ENCODE measurements at regions not wholly inside any gene's neighbourhood (a gene's known extent, or its start where the extent isn't known, plus 50 kb on each side); places are given as distances from the start of the nearest gene placed in this dataset.

DNA sequence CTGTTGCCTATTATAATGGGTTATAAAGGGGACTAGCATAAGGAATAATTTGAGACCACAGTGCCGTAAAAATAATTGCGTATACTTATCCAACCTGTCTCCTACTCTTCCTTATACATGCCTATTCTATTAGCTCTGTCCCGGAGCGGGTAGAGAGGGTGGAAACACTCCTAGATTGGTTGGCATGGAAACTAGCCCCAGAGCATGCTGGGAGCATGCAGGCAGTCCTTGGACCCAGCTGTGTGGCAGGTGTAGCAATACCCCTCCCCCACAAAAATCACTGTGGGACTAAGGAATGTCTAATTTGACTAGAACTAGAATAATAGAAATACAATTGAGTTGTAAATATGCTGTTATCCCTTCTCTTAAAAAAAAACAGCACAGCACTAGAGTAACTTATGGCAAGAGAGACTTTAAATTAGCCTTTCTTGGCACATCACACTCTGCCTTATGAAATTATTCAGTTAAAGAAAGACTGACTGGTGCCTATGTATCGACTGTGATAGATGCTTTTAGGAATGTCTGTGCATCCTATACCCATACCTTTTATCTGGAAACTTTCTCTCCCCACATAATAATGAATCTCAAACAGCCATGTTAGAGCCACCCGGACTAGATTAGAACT is 244.0 kb upstream of the DAAM1 start:
- DNase-seq (ENCODE audit: low read depth in 1 of 2, low spot score in 1 of 2): no peak

DNA sequence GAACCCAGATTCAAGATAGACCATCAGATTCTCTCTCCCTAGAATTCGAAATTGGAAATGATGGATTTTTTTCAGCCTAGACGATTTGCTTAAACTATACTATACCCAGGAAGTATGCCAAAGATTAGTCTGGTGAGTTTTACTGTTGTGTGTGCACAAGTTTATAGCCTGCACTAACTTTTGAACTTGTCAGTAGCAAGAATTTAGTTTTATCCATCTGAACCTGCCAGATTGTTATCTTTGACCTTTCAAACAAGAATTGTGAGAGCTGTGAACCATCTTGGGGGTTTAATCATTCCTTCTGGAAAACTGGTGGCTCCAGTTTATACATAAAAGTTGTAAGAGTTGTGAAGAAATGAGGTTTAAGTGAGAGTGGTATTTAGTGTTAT is 243.5 kb upstream of the DAAM1 start:
- DNase-seq (ENCODE audit: low read depth in 1 of 2, low spot score in 1 of 2): no peak

GRCh38 chr14:58946431-58946830 is 242.0 kb upstream of the DAAM1 start:
- no peak for DNase-seq (ENCODE audit: low read depth in 1 of 2, low spot score in 1 of 2)

- no peak for DNase-seq (ENCODE audit: low read depth in 1 of 2, low spot score in 1 of 2)
These were observed 241.3 kb upstream of the DAAM1 start for GRCh38 chr14:58947156-58947555.

DNA sequence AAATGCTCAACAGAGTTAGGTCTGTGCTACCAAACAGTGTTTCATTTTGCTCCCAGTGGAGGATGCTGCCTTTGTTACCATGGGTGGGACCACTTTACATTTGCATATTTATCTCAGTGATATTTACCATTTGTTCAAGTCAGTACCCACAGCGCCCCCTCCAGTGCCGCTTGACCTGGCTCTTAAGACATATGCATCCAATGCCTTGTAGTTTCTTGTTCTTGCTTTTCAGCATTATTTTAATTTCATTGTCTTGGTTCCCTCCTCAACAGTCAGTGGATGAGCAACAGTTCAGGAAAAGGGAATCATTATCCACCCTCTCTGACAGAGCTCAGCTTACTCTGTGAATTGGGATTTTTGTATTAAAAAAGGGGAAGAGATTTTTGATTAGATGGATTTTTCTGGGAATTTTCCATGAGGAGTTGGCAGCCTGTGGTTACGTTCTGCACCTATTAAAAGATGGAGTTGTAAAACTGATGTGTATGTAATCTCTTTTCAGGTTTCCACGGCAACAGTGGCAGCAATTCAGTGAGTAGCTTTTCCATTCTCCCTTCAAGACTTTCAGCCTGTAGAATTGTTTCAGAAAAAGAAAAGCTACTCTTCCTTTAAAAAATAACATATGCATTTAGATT is 240.5 kb upstream of the DAAM1 start:
- DNase-seq (ENCODE audit: low read depth in 1 of 2, low spot score in 1 of 2): no peak

GRCh38 chr14:58950555-58950954 is 237.9 kb upstream of the DAAM1 start:
- no peak for DNase-seq (ENCODE audit: low read depth in 1 of 2, low spot score in 1 of 2)

DNA sequence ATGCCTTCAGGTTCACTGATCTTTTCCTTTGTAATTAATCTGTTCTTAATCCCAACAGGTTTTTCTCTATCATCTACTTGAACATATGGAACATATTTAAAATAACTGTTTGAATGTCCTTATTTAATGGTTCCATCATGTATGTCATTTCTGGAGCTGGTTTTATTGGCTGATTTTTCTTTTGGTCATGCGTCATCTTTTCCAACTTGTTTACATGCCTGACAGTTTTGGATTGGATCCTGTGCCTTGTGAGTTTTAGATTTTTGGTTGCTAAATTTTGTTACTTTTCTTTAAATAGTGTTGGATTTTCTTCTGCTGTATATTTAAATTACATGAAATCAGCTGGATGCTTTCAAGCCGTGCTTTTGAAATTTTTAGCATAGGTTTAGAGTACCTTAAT is 237.3 kb upstream of the DAAM1 start:
- no peak for DNase-seq (ENCODE audit: low read depth in 1 of 2, low spot score in 1 of 2)

DNA sequence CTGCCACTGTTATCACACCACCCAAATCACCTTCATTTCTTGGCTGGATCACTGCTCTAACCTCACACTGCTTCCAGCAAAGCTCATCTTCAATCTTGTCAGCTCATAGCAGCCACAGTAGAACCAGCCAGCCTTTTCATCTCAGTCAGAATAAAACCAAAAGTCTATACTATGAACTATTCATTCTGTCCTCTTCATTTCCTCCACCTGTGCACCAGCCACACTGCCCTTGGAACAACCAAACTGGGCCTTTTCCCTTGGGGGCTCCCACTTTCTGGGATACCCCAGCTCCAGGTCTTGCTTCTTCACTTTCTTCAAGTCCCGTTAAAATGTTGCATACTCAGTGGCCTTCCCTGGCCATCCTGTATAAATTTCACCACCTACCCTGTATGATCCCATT is 234.4 kb upstream of the DAAM1 start:
- DNase-seq (ENCODE audit: low read depth in 1 of 2, low spot score in 1 of 2): no peak

DNA sequence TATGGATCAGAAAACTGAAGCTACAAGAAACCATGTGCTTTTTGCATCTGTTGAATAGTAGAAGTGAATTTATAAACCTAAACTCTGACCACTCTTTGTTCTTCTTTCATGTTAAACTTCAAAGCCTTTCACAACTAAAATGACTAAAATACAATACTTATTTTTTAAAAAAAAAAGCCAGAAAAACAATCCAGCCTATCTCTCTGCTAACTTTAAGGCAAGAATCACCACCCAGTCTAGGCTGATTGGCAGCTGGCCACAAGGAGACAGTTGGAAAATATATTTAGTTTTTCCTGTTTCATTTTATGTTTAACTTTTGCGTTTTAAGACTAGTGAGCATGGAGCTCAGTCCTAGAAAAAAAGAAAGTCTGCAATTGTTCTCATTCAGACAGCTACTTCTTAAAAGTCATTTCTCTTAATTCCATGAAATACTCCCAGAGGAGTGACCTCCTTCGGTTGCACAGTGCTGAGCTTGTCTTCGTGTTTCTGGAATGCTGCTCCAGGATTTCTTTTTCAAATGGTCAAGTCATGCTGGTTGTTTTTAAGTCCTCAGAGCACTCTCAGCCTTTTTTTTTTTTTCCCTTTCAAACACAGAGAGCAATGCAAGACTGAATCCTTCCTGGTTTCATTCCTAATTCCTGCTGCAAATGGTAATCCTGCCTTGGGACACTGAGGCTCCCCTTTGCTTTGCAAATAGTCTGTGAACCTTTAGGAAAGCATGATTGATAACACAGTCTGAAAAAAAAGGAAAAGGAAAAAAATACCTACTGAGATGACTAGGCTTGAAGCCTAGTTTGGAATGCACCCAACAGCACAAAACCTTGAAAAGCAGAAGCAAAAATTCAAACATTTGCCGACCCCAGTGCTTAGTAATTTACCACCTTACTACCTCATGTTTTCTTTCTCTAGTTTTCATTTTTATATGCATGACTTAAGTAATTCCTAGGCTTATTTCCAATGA is 233.3 kb upstream of the DAAM1 start:
- DNase-seq (ENCODE audit: low read depth in 1 of 2, low spot score in 1 of 2): no peak

DNA sequence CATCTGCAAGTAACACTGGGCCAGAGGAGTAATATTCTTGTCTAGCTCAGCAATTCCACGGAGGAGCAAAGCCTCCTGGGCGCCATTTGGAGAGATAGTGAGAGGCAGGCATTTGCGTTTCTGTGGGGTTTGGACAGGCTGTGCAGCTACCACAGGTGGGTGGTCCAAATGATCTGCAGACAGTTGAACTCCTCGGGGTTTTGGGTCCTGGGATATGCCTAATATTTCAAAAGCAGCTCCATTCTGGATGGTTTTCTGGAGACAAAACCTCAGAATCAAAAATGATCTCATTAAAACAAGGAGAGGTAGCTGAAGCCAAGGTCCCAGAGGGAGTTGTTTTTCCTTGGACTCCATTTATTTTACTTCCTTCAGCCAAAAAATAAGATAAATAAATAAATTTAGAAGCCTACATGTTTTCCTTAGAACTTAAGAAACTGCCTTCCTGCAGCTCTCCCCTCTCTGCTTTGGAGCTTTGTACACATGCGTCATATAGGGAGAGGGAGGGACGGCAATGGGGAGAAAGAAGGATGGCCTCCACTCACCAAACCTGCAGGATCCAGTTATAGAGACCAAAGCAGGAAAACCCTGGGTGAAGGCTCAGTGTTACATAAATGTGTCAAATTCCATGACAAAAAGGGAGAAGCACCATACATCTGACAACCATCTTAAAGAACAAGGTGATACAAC is 227.3 kb upstream of the DAAM1 start:
- no peak for DNase-seq (ENCODE audit: low read depth in 1 of 2, low spot score in 1 of 2)

GRCh38 chr14:58963873-58964597 is 224.4 kb upstream of the DAAM1 start:
- no peak for DNase-seq (ENCODE audit: low read depth in 1 of 2, low spot score in 1 of 2)

- no peak for DNase-seq (ENCODE audit: low read depth in 1 of 2, low spot score in 1 of 2)
These were observed 223.9 kb upstream of the DAAM1 start for GRCh38 chr14:58964598-58964928.

DNA sequence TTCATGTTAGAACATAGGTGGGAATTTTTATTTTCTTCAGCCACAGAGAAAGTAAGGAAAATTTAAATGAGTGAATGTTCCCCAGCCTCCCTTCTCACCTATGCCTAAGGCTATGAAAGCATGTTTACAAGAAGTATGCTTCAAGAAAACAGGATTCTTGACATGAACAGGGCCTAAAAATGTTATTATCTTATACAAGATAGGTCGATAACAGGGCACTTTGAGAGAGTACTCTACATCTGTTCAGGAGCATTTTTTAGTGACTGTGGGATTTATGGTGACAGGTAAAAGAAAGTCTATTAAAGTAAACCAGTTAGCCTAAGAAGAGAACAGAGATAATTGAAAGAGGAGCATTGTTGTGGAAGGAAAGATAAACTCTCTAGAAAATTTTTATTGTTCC is 222.9 kb upstream of the DAAM1 start:
- no peak for DNase-seq (ENCODE audit: low read depth in 1 of 2, low spot score in 1 of 2)

DNA sequence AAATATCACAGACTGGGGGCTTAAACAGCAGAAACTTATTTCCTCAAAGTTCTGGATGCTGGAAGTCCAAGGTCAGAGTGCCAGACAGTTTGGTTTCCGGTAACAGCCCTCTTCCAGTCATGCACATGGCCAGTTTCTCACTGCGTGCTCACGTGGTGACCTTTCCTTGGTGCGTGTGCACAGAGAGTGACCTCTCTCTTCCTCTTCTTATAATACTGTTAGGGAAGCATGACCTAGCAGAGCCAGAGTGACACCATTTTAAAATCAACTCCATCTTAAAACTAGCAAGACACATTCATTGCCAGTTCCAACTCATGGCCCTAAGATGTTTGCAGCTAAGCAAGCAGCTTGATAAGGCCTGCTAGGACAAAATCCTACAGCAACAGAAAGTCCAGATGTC is 221.5 kb upstream of the DAAM1 start:
- DNase-seq (ENCODE audit: low read depth in 1 of 2, low spot score in 1 of 2): no peak

GRCh38 chr14:58969951-58970751 is 218.3 kb upstream of the DAAM1 start:
- no peak for DNase-seq (ENCODE audit: low read depth in 1 of 2, low spot score in 1 of 2)

- no peak for DNase-seq (ENCODE audit: low read depth in 1 of 2, low spot score in 1 of 2)
These were observed 216.0 kb upstream of the DAAM1 start for GRCh38 chr14:58972233-58973017.

- DNase-seq (ENCODE audit: low read depth in 1 of 2, low spot score in 1 of 2): no peak
These were observed 211.1 kb upstream of the DAAM1 start for GRCh38 chr14:58977366-58977765.

- DNase-seq (ENCODE audit: low read depth in 1 of 2, low spot score in 1 of 2): no peak
These were observed 210.1 kb upstream of the DAAM1 start for GRCh38 chr14:58978343-58978742.

- no peak for DNase-seq (ENCODE audit: low read depth in 1 of 2, low spot score in 1 of 2)
These were observed 209.1 kb upstream of the DAAM1 start for GRCh38 chr14:58979325-58979724.

Data from activated CD4-positive, alpha-beta T cell treated with anti-CD3 and anti-CD28 coated beads, Interleukin-2, amount 50 U/mL, for 24 hours (primary cell).